ENCODE measurements at regions not wholly inside any gene's neighbourhood (a gene's known extent, or its start where the extent isn't known, plus 50 kb on each side); places are given as distances from the start of the nearest gene placed in this dataset.

DNA sequence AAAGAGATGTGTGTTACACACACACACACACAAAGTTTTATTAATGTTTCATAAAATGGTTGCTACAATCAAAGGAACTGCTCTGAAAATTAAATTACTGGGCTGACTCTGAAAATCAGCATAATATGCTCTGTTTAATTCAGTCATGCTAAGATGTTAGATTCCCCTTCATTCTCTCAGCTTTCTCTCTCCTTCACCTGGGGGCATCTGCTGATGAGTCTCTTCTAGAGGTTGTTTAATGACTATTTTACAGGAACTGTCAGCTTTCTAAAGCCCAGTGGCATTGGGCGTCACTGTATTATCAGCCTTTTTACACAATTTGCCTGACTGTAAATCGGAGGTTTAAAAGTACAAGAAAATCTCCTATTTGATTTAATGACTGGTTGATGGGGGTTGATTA lies 559.7 kb upstream of the POU3F2 start:
- H3K27ac ChIP-seq = no peak overlapping the region
- no peak for TF ChIP-seq CTCF (conservative IDR thresholded peaks at IDR 0.05)

DNA sequence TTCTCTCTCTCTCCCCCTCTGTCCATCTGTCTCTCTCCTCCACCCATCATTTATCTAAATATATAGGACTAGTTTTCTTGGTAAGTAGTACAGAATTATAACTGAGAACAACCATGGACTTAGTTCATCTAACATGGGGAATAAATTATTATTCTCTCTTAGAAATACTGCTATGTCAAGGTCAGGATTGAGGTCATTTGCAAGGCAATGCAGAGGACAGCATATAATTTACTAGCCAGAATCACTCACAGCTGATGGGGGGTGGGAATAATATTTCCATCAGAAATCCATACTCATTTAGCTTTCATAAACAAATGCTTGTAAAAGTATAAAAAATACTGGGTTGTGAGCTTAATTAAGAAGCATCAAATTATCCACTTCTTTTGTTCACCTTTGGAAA lies 553.9 kb upstream of the POU3F2 start:
- TF ChIP-seq CTCF (conservative IDR thresholded peaks at IDR 0.05) = no peak
- H3K27ac ChIP-seq = no peak overlapping the region

- no peak overlapping the region for H3K27ac ChIP-seq
- TF ChIP-seq CTCF (conservative IDR thresholded peaks at IDR 0.05) = no peak
These were observed 547.8 kb upstream of the POU3F2 start for GRCh38 chr6:98286620-98287019.

DNA sequence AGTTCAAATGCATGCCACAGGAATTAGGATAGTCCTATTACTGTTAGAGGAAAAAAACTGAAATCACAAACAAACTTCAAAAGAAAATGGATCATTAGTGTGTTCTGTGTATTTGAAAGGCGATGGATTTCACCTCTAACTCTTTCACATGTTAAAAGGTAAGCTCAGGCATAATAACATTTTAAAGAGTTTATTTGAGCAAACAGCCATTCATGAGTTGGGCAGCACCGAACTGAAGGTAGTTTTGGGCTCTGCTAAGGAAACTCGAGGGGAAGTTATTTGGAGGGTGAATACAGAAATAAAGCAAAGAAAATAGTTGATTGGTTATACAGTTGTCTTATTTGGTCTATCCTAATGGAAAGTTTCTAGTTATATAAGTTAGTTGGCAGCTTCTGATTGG lies 546.5 kb upstream of the POU3F2 start:
- TF ChIP-seq CTCF (conservative IDR thresholded peaks at IDR 0.05) = no peak
- H3K27ac ChIP-seq = no peak overlapping the region

- no peak for TF ChIP-seq CTCF (conservative IDR thresholded peaks at IDR 0.05)
- no peak overlapping the region for H3K27ac ChIP-seq
These were observed 541.6 kb upstream of the POU3F2 start for GRCh38 chr6:98292810-98293209.

DNA sequence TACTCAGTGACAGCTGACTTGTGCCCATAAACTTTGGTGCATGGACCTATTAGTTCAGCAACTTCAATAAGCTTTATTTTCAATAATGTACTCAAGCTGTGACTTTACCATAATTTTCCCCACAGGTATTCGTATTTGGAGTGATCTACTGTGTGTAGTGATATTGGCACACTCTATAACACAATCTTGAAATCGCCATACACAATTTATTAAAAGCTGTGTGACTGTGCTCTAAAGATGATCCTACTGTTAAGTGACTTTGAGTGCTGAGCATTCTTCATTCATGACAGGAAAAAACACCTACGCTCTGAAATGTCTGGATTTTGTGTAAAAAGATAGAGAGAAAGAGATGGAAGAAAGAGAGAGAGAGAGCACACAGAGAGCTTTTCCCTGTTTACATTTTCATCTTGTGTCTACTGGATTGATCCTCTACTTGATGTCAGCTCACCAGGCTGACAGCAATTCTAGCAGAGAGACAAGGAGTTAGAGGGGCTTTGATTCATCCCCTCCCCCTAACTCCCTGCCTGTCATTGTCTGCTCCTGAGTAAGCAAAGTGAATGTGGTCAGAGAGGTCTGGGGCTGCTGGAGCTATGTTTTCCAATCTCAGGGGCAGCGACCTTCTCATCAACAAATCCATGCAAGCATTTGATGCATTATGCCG lies 538.7 kb upstream of the POU3F2 start:
- no peak overlapping the region for H3K27ac ChIP-seq
- TF ChIP-seq CTCF (conservative IDR thresholded peaks at IDR 0.05) = no peak

- no peak for TF ChIP-seq CTCF (conservative IDR thresholded peaks at IDR 0.05)
- no peak overlapping the region for H3K27ac ChIP-seq
These were observed 525.8 kb upstream of the POU3F2 start for GRCh38 chr6:98308564-98308963.
